Esophagus squamous epithelium (tissue), 5 donors: ENCODE measurements at regions not wholly inside any gene's neighbourhood (a gene's known extent, or its start where the extent isn't known, plus 50 kb on each side); places are given as distances from the start of the nearest gene placed in this dataset.

Experiments used
- DNase-seq: peaks from one replicate; lab custom pipeline; 2025; lab: John Stamatoyannopoulos, UW
- H3K27ac ChIP-seq, 4 donors: fragments of 200-600 bp; sonication (generic); one replicate each; pipeline ENCODE4 v1.5.1; 2016 to 2019; ENCODE audit warnings: mild to moderate bottlenecking in 1 of 4
- H3K27me3 ChIP-seq, 4 donors: fragments of 200-600 bp; sonication (generic); 1 replicate in 3 of 4; 2 replicates in 1 of 4; pipeline versions ENCODE4 v1.5.1 to v1.6.0; 2017 to 2021; ENCODE audit warnings: antibody characterized with exemption in 1 of 4
- H3K36me3 ChIP-seq, 3 donors: fragments of 200-600 bp; sonication (generic); one replicate each; pipeline ENCODE4 v1.5.1; 2016 to 2019
- H3K4me1 ChIP-seq, 3 donors: fragments of 200-600 bp; sonication (generic); one replicate each; pipeline ENCODE4 v1.5.1; 2017 to 2019
- H3K4me3 ChIP-seq, 4 donors: fragments of 200-600 bp; sonication (generic); 1 replicate in 3 of 4; 2 replicates in 1 of 4; pipeline ENCODE4 v1.5.1; 2016 to 2019; ENCODE audit warnings: mild to moderate bottlenecking in 2 of 4, moderate library complexity in 1 of 4
- H3K9me3 ChIP-seq, 3 donors: fragments of 200-600 bp; sonication (generic); one replicate each; pipeline ENCODE4 v1.5.1; 2016 to 2019
- POLR2A ChIP-seq, 4 donors: fragments of 450-650 bp; IDR thresholded peaks; one replicate each; pipeline ENCODE4 v1.6.1; 2017; ENCODE audit warnings: antibody characterized with exemption in 4 of 4, mild to moderate bottlenecking in 4 of 4, moderate library complexity in 3 of 4
- WGBS, 2 donors: methylation state at CpG; one replicate each; pipeline ENCODE4 v1.1.5; 2018; 5-methylcytosine and 5-hydroxymethylcytosine counted together
- intact Hi-C: fragments of 100-400 bp; cut with DNase I; formaldehyde crosslinking; loops from one replicate; pipeline ENCODE4 v1.15.0; 2022
- TF ChIP-seq, protein P1 (sequence below), 6 experiments: fragments of 450-650 bp in 4 of 6; fragments of 200-600 bp in 2 of 6; sonication (generic) in 2 of 6; IDR thresholded peaks; one replicate each; pipeline ENCODE4 v1.5.1; 2016 to 2019; ENCODE audit warnings: antibody characterized with exemption in 6 of 6, mild to moderate bottlenecking in 4 of 6, moderate library complexity in 4 of 6
- donor health status: DM: yes; HTN: yes; CAD: no.

DNA sequence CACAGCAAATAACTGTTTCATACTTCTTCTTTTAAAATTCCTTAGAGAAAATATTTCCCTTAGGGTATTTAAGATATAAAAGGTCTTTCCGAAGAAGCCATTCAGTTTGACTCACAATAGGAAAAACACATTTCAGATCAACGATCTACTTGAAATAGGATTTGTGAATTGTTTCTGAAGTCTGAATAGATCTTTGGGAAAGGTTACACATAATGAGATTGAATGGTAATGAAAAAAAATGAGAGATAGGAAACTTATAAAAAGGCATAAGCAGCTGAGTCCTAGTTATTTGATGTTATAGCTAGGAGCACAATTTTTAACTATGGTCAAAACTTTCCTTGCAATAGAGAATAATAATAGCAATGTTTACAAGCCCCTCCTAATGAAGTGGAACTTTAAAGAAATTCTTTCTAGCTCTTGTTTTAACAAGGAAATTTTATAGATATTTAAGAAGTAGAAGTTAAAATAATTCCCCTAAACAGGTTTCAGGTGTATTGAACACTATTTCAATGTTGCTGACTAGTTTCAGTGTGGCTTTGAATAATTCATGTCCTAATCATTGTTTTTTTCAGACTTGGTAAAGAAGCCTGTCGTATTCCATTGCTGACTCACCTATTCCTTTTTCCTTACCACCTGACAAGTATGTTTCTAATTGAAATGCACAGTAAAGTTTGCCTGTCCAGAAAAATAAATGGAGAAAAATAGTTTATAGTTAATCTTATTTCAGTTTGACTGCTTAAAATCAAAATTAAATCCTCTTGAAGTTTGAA, 89.1 kb downstream of the PCDH18 start:
- Histone ChIP-seq H3K4me3 (no peak overlapping the region), H3K9me3 (no peaks in the 10 kb centered on the region), H3K27me3 (no peaks in the 10 kb centered on the region), H3K4me1 (no peaks in the 10 kb centered on the region), H3K36me3 (no peaks in the 10 kb centered on the region), H3K27ac (no peak overlapping the region)
- intact Hi-C loops = no loop called here
- DNase-seq = no peak
- WGBS, 2 donors = 37 to 60% methylated on average over 3 of the region's 3 CpGs
- TF ChIP-seq POLR2A (IDR thresholded peaks at IDR 0.05) = no peak
- TF ChIP-seq, protein P1, sequence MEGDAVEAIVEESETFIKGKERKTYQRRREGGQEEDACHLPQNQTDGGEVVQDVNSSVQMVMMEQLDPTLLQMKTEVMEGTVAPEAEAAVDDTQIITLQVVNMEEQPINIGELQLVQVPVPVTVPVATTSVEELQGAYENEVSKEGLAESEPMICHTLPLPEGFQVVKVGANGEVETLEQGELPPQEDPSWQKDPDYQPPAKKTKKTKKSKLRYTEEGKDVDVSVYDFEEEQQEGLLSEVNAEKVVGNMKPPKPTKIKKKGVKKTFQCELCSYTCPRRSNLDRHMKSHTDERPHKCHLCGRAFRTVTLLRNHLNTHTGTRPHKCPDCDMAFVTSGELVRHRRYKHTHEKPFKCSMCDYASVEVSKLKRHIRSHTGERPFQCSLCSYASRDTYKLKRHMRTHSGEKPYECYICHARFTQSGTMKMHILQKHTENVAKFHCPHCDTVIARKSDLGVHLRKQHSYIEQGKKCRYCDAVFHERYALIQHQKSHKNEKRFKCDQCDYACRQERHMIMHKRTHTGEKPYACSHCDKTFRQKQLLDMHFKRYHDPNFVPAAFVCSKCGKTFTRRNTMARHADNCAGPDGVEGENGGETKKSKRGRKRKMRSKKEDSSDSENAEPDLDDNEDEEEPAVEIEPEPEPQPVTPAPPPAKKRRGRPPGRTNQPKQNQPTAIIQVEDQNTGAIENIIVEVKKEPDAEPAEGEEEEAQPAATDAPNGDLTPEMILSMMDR (IDR thresholded peaks at IDR 0.05) = no peak

DNA sequence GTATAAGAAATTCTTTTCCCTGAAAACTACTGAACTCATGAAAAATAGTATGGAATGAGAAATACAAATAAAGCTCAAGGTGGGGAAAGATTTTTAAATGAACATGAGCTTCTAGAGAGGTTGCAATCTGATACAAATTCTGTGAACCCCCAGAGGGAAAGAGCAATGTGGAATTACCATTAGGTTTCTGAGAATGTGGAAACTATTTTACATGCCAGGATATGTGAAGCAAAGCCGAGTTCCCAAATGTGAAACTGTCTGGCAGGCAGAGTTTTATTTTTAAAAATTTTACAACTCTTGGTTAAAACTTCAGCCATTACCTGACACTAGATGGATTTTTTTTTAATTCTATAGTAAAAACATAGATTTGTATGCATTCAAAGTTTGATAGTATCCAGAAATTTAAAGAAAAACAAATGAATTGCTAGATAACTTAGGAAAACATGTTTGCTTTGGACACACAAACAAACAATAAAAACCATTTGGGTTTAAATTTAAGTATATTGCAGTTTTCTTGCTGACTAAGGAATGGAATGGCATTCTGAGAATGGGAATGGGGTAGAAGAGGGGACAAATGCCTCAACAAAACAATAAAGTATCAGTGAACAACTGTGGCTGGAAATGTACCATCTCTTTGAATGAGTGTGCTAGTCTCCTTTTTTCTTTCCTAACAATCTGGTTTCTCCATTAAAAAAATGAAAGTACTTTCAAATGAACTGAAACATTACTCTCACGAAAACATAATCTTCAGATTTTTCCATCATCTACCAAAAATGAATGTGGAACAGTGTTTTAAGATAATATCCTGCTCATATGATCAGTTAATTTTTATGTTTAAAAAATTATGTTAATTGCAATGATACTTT, 99.6 kb downstream of the PCDH18 start:
- no peak for TF ChIP-seq POLR2A (IDR thresholded peaks at IDR 0.05)
- Histone ChIP-seq H3K27ac (no peak overlapping the region), H3K4me1 (no peaks in the 10 kb centered on the region), H3K4me3 (no peak overlapping the region), H3K27me3 (no peaks in the 10 kb centered on the region), H3K9me3 (no peaks in the 10 kb centered on the region), H3K36me3 (no peaks in the 10 kb centered on the region)
- 43 to 55% methylated on average over 2 of the region's 2 CpGs for WGBS, 2 donors
- no peak for DNase-seq
- intact Hi-C loops = no loop called here

DNA sequence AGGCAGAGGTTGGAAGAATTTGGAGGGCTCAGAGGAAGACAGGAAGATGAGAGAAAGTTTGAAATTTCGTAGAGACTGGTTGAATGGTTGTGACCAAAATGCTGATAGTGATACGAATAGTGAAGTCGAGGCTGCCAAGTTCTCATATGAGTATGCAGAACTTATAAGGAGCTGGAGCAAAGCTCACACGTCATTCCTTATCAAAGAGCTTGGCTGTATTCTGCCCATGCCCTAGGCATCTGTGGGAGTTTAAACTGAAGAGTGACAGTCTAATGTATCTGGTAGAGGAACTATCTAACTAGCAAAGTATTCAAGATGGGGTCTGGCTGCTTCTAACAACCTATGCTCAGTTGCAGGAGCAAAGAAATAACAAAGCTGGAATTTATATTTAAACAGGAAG, 102.1 kb downstream of the PCDH18 start:
- TF ChIP-seq, protein P1 (IDR thresholded peaks at IDR 0.05) = no peak
- no peak for TF ChIP-seq POLR2A (IDR thresholded peaks at IDR 0.05)
- DNase-seq = no peak
- H3K9me3 ChIP-seq = no peaks in the 10 kb centered on the region
- intact Hi-C loops = no loop called here
- no peaks in the 10 kb centered on the region for H3K4me1 ChIP-seq
- WGBS, 2 donors = 82 to 83% methylated on average over 4 of the region's 4 CpGs
- no peaks in the 10 kb centered on the region for H3K36me3 ChIP-seq
- H3K27ac ChIP-seq = no peak overlapping the region
- H3K4me3 ChIP-seq = no peak overlapping the region
- no peaks in the 10 kb centered on the region for H3K27me3 ChIP-seq

DNA sequence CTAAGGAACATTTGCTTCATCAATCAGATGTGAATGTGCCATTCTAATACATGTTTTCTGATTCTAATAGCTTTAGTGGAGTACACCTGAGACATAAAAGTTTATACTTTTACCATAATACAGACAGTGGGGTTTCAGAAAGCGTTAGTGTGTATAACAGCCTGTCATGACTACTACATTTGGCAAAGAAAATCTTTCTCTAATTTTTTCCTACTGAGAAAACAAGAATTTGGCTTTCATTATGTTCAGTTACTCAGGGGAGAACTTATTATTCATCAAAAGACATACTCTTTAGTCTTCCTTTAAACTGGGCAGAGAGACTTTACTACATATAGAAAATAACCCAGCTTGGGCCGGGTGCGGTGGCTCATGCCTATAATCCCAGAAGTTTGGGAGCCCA, 104.9 kb downstream of the PCDH18 start:
- Histone ChIP-seq H3K4me1 (no peaks in the 10 kb centered on the region), H3K27ac (no peak overlapping the region), H3K36me3 (no peaks in the 10 kb centered on the region), H3K4me3 (no peak overlapping the region), H3K27me3 (no peaks in the 10 kb centered on the region), H3K9me3 (no peaks in the 10 kb centered on the region)
- DNase-seq = no peak
- intact Hi-C loops = no loop called here
- WGBS, 2 donors = 76 to 83% methylated on average over 3 of the region's 3 CpGs
- TF ChIP-seq, protein P1 (IDR thresholded peaks at IDR 0.05) = no peak
- TF ChIP-seq POLR2A (IDR thresholded peaks at IDR 0.05) = no peak

DNA sequence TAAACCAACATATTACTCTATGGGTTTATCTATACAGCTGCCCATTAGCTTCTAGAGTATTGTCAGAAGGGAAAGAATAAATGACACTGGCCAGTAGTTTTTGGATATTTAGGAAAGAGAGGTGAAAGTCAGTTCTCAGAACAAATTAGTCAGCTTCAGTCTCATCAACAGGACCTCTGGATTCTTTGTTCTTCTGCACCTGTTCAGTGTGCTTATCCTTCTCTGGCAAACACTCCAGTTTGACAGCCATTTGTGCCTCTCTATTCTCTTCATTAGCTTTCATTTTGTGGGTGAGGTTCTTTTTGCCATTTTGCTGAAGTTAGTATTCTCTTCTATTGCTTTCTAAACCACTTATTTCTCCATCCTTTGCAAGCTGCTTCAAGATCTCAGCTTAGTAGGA, 107.0 kb downstream of the PCDH18 start:
- Histone ChIP-seq H3K36me3 (no peaks in the 10 kb centered on the region), H3K4me3 (no peak overlapping the region), H3K4me1 (no peaks in the 10 kb centered on the region), H3K9me3 (no peaks in the 10 kb centered on the region), H3K27ac (no peak overlapping the region), H3K27me3 (no peaks in the 10 kb centered on the region)
- intact Hi-C loops = no loop called here
- no peak for DNase-seq
- TF ChIP-seq POLR2A (IDR thresholded peaks at IDR 0.05) = no peak
- TF ChIP-seq, protein P1 (IDR thresholded peaks at IDR 0.05) = no peak
